ENCODE measurements at regions not wholly inside any gene's neighbourhood (a gene's known extent, or its start where the extent isn't known, plus 50 kb on each side); places are given as distances from the start of the nearest gene placed in this dataset.

GRCh38 chr13:27336014-27336673 is 65.5 kb downstream of the RASL11A start:
- Histone ChIP-seq H3K4me1 (ENCODE audit: insufficient read depth, low read length, poor library complexity, severe bottlenecking) (no peaks in the 10 kb centered on the region), H4K20me1 (ENCODE audit: insufficient read depth, low read length, poor library complexity, severe bottlenecking) (no peaks in the 10 kb centered on the region), H3K9ac (ENCODE audit: low read depth, low read length, poor library complexity, severe bottlenecking) (no peak overlapping the region), H2AFZ (ENCODE audit: low read length) (no peak overlapping the region), H3K9me3 (ENCODE audit: insufficient read depth, low read depth, low read length) (no peaks in the 10 kb centered on the region), H3K4me2 (ENCODE audit: low read depth, low read length, poor library complexity, severe bottlenecking) (no peak overlapping the region), H3K9me2 (replicated peaks; ENCODE audit: low read depth, low read length) (no peaks in the 10 kb centered on the region), H3K27me3 (ENCODE audit: insufficient read depth, low read length, poor library complexity, severe bottlenecking) (no peaks in the 10 kb centered on the region), H3K4me3 (ENCODE audit: low read length, poor library complexity, severe bottlenecking) (no peak overlapping the region), H3K79me2 (ENCODE audit: insufficient read depth, low read length) (no peaks in the 10 kb centered on the region), H3F3A (ENCODE audit: low read depth) (no peaks in the 10 kb centered on the region), H3K36me3 (ENCODE audit: insufficient read depth, low read length) (no peaks in the 10 kb centered on the region)
- TF ChIP-seq CTCF (conservative IDR thresholded peaks at IDR 0.05; ENCODE audit: low read length) (no peak), EZH2phosphoT487 (IDR thresholded peaks at IDR 0.05; ENCODE audit: borderline replicate concordance) (no peak)

- no peaks in the 10 kb centered on the region for H3K36me3 ChIP-seq (ENCODE audit: insufficient read depth, low read length)
- no peak overlapping the region for H3K4me3 ChIP-seq (ENCODE audit: low read length, poor library complexity, severe bottlenecking)
- no peak overlapping the region for H2AFZ ChIP-seq (ENCODE audit: low read length)
- H3K9me3 ChIP-seq (ENCODE audit: insufficient read depth, low read depth, low read length): no peaks in the 10 kb centered on the region
- H3K27me3 ChIP-seq (ENCODE audit: insufficient read depth, low read length, poor library complexity, severe bottlenecking): no peaks in the 10 kb centered on the region
- no peaks in the 10 kb centered on the region for H3K79me2 ChIP-seq (ENCODE audit: insufficient read depth, low read length)
- H3K4me1 ChIP-seq (ENCODE audit: insufficient read depth, low read length, poor library complexity, severe bottlenecking): no peaks in the 10 kb centered on the region
- no peaks in the 10 kb centered on the region for H3F3A ChIP-seq (ENCODE audit: low read depth)
- TF ChIP-seq EZH2phosphoT487 (IDR thresholded peaks at IDR 0.05; ENCODE audit: borderline replicate concordance) (no peak), CTCF (conservative IDR thresholded peaks at IDR 0.05; ENCODE audit: low read length) (no peak)
- H4K20me1 ChIP-seq (ENCODE audit: insufficient read depth, low read length, poor library complexity, severe bottlenecking): no peaks in the 10 kb centered on the region
- no peak overlapping the region for H3K9ac ChIP-seq (ENCODE audit: low read depth, low read length, poor library complexity, severe bottlenecking)
- no peak overlapping the region for H3K4me2 ChIP-seq (ENCODE audit: low read depth, low read length, poor library complexity, severe bottlenecking)
- H3K9me2 ChIP-seq (replicated peaks; ENCODE audit: low read depth, low read length): no peaks in the 10 kb centered on the region
Observed at GRCh38 chr13:27338207-27338606, 67.6 kb downstream of the RASL11A start.

GRCh38 chr13:27338816-27339215 is 68.2 kb downstream of the RASL11A start:
- H3K9ac ChIP-seq (ENCODE audit: low read depth, low read length, poor library complexity, severe bottlenecking): no peak overlapping the region
- no peaks in the 10 kb centered on the region for H3K9me3 ChIP-seq (ENCODE audit: insufficient read depth, low read depth, low read length)
- no peaks in the 10 kb centered on the region for H3F3A ChIP-seq (ENCODE audit: low read depth)
- TF ChIP-seq EZH2phosphoT487 (IDR thresholded peaks at IDR 0.05; ENCODE audit: borderline replicate concordance) (no peak), CTCF (conservative IDR thresholded peaks at IDR 0.05; ENCODE audit: low read length) (no peak; the same call in 1 of the 2 replicates)
- H4K20me1 ChIP-seq (ENCODE audit: insufficient read depth, low read length, poor library complexity, severe bottlenecking): no peaks in the 10 kb centered on the region
- H3K9me2 ChIP-seq (replicated peaks; ENCODE audit: low read depth, low read length): no peaks in the 10 kb centered on the region
- H3K27me3 ChIP-seq (ENCODE audit: insufficient read depth, low read length, poor library complexity, severe bottlenecking): no peaks in the 10 kb centered on the region
- H2AFZ ChIP-seq (ENCODE audit: low read length): no peak overlapping the region
- H3K4me2 ChIP-seq (ENCODE audit: low read depth, low read length, poor library complexity, severe bottlenecking): no peak overlapping the region
- H3K4me3 ChIP-seq (ENCODE audit: low read length, poor library complexity, severe bottlenecking): no peak overlapping the region
- H3K79me2 ChIP-seq (ENCODE audit: insufficient read depth, low read length): no peaks in the 10 kb centered on the region
- H3K36me3 ChIP-seq (ENCODE audit: insufficient read depth, low read length): no peaks in the 10 kb centered on the region
- no peaks in the 10 kb centered on the region for H3K4me1 ChIP-seq (ENCODE audit: insufficient read depth, low read length, poor library complexity, severe bottlenecking)
